ENCODE measurements at regions not wholly inside any gene's neighbourhood (a gene's known extent, or its start where the extent isn't known, plus 50 kb on each side); places are given as distances from the start of the nearest gene placed in this dataset.

GRCh38 chr13:95352486-95352885, 51.2 kb upstream of the ABCC4 start:
- TF ChIP-seq ZNF341 (tag by site-specific recombination; IDR thresholded peaks at IDR 0.05; ENCODE audit: low read depth) (no peak), CTCF (tag by site-specific recombination; IDR thresholded peaks at IDR 0.05) (no peak)
